Activated T-cell treated with anti-CD3 and anti-CD28 coated beads, Interleukin-2, amount 50 U/mL, for 4 hours (primary cell): ENCODE measurements at regions not wholly inside any gene's neighbourhood (a gene's known extent, or its start where the extent isn't known, plus 50 kb on each side); places are given as distances from the start of the nearest gene placed in this dataset.

Experiments
- ATAC-seq, 2 donors: fragments of 200-7000 bp; cut with Tn5 transposase; one replicate each; pipeline ENCODE4 v1.10.0; 2021
- DNase-seq: peaks from one replicate; pipeline ENCODE4 v3.0.0-alpha.2; 2020
- H3K27me3 Mint-ChIP-seq: one replicate; pipeline ENCODE4 v1.8.0; 2021; ENCODE audit warnings: low read depth, mixed read lengths
- H3K36me3 Mint-ChIP-seq: one replicate; pipeline ENCODE4 v1.8.0; 2022; ENCODE audit warnings: mixed read lengths; ENCODE audit not compliant: insufficient read depth
- H3K4me1 Mint-ChIP-seq: one replicate; pipeline ENCODE4 v1.8.0; 2021; ENCODE audit warnings: low read depth, mixed read lengths
- H3K4me3 Mint-ChIP-seq: one replicate; pipeline ENCODE4 v1.8.0; 2021; ENCODE audit warnings: mild to moderate bottlenecking, moderate library complexity, mixed read lengths
- H3K9me3 Mint-ChIP-seq: one replicate; pipeline ENCODE4 v1.8.0; 2021; ENCODE audit warnings: mixed read lengths

GRCh38 chr12:111074559-111074958, 154.2 kb upstream of the MYL2 start:
- Mint-ChIP-seq H3K4me3 (no peak overlapping the region), H3K27me3 (peaks cover 4% of the 10 kb centered on the region)
- ATAC-seq = no peak

GRCh38 chr12:111073370-111073769, 153.0 kb upstream of the MYL2 start:
- Mint-ChIP-seq H3K27me3 (peaks cover 8% of the 10 kb centered on the region), H3K4me3 (no peak overlapping the region), H3K9me3 (no peaks in the 10 kb centered on the region), H3K36me3 (no peaks in the 10 kb centered on the region), H3K4me1 (peaks cover 15% of the 10 kb centered on the region)
- ATAC-seq (no peak), DNase-seq (no peak)

More at GRCh38 chr12:111074559-111074958, 154.2 kb upstream of the MYL2 start:
- H3K9me3 Mint-ChIP-seq = no peaks in the 10 kb centered on the region
- H3K36me3 Mint-ChIP-seq = no peaks in the 10 kb centered on the region
- peaks cover 15% of the 10 kb centered on the region for H3K4me1 Mint-ChIP-seq
- no peak for DNase-seq

GRCh38 chr12:111072299-111072698, 151.9 kb upstream of the MYL2 start:
- Mint-ChIP-seq H3K4me1 (peaks cover 24% of the 10 kb centered on the region), H3K9me3 (no peaks in the 10 kb centered on the region), H3K36me3 (no peaks in the 10 kb centered on the region), H3K27me3 (peaks cover 8% of the 10 kb centered on the region), H3K4me3 (no peak overlapping the region)
- DNase-seq = no peak
- no peak for ATAC-seq

- Mint-ChIP-seq H3K36me3 (no peaks in the 10 kb centered on the region), H3K27me3 (peaks cover 3% of the 10 kb centered on the region), H3K9me3 (no peaks in the 10 kb centered on the region), H3K4me3 (no peak overlapping the region), H3K4me1 (peaks cover 21% of the 10 kb centered on the region)
- ATAC-seq (no peak), DNase-seq (no peak)
Observed at GRCh38 chr12:111069886-111070285, 149.5 kb upstream of the MYL2 start.

DNA sequence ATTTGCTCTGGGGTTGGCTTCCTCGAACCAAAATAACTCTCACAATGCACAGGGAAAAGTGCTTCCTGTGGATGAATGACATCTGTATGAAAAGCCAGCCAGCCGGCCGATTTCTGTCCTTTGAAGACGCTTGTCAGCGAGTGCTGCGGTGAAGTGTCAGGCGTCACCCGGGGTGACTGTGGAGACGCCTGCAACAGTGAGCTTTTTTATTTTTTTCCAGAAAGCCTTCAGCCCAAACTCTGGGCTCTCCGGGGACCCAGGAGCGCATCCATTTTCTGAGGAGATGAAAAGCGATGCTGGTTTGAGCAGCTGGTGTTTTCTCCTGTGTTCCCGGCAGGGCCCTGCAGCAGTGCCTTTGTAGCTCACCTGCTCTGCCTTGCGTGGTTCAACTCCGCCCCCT, 147.9 kb upstream of the MYL2 start:
- ATAC-seq = peak; percentile 43 to 60
- H3K36me3 Mint-ChIP-seq = no peaks in the 10 kb centered on the region
- peaks cover 3% of the 10 kb centered on the region for H3K27me3 Mint-ChIP-seq
- peaks cover 11% of the 10 kb centered on the region for H3K4me1 Mint-ChIP-seq
- no peak for DNase-seq
- no peaks in the 10 kb centered on the region for H3K9me3 Mint-ChIP-seq
- peak overlapping the region; percentile 17 for H3K4me3 Mint-ChIP-seq

- peak overlapping the region; percentile 17 for H3K4me3 Mint-ChIP-seq
- H3K9me3 Mint-ChIP-seq = no peaks in the 10 kb centered on the region
- DNase-seq (no peak), ATAC-seq (no peak)
- peaks cover 3% of the 10 kb centered on the region for H3K27me3 Mint-ChIP-seq
- no peaks in the 10 kb centered on the region for H3K36me3 Mint-ChIP-seq
- peaks cover 11% of the 10 kb centered on the region for H3K4me1 Mint-ChIP-seq
Observed at GRCh38 chr12:111067498-111067897, 147.1 kb upstream of the MYL2 start.

GRCh38 chr12:111066744-111067437, 146.5 kb upstream of the MYL2 start:
- Mint-ChIP-seq H3K4me3 (no peak overlapping the region), H3K27me3 (peaks cover 3% of the 10 kb centered on the region), H3K9me3 (no peaks in the 10 kb centered on the region), H3K4me1 (peaks cover 11% of the 10 kb centered on the region), H3K36me3 (no peaks in the 10 kb centered on the region)
- ATAC-seq (peak in 1 of 2 donors; percentile 28), DNase-seq (no peak)

GRCh38 chr12:111064982-111065381, 144.6 kb upstream of the MYL2 start:
- no peaks in the 10 kb centered on the region for H3K9me3 Mint-ChIP-seq
- H3K4me3 Mint-ChIP-seq = no peak overlapping the region
- ATAC-seq (no peak), DNase-seq (no peak)
- peaks cover 3% of the 10 kb centered on the region for H3K27me3 Mint-ChIP-seq
- H3K4me1 Mint-ChIP-seq = peaks cover 13% of the 10 kb centered on the region
- no peaks in the 10 kb centered on the region for H3K36me3 Mint-ChIP-seq

DNA sequence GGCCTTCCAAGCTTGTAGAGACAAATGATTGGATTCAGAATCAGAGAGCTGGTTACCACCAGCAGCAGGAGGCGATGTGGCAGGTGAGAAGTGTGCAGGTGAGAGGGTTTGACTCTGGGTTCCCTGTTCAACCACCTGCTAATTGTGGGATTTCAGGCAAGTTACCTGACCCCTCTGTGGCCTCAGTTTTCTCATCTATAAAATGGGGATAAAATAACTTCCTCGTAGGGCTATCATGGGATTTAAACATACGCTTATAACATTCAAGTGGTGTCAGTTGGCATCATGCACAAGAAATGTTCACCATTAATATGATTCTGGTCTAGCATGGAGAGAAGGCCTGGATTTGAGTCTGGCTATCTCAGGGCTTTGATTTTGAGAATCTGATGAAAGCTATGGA, 143.8 kb upstream of the MYL2 start:
- H3K9me3 Mint-ChIP-seq = no peaks in the 10 kb centered on the region
- H3K4me3 Mint-ChIP-seq = no peak overlapping the region
- peaks cover 2% of the 10 kb centered on the region for H3K27me3 Mint-ChIP-seq
- DNase-seq (no peak), ATAC-seq (no peak)
- H3K4me1 Mint-ChIP-seq = peaks cover 13% of the 10 kb centered on the region
- no peaks in the 10 kb centered on the region for H3K36me3 Mint-ChIP-seq

- no peaks in the 10 kb centered on the region for H3K36me3 Mint-ChIP-seq
- H3K9me3 Mint-ChIP-seq = no peaks in the 10 kb centered on the region
- no peak overlapping the region for H3K4me3 Mint-ChIP-seq
- H3K27me3 Mint-ChIP-seq = no peaks in the 10 kb centered on the region
- no peak for DNase-seq
- H3K4me1 Mint-ChIP-seq = peaks cover 15% of the 10 kb centered on the region
- no peak for ATAC-seq
Observed at GRCh38 chr12:111063295-111064026, 143.1 kb upstream of the MYL2 start.

DNA sequence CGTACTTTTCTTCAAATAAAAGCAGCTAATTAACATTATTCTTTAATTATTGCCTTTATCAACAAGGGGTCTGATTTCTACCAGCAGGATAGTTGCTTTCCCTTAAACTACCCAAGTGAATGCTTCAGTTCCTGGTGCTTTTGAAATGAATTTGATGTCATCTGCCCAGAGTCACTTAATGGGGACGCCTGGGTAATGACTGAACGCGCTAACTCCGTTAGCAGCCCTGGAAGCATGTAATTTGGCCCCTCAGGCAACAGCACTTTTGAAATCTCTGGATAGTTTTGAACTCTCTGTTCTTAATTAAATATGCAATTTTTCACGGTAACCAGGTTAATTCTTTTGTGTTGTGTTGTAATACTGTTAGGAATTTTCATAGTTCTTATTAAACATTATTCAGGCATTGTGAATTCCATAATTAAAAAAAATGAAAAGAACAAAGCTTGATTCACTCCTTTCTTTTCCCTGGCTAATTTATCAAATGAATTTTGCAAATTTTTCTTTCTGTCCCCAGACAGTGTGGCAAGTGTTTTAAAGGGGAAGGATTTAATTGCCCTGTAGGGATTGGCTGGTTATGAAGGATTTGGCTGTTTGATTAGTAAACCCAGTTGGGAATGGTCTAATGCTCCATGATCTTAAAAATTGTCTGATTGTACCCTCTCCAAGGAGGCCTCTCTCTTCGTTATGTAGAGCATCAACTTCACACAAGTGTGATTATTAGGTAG, 137.5 kb upstream of the MYL2 start:
- Mint-ChIP-seq H3K36me3 (no peaks in the 10 kb centered on the region), H3K27me3 (no peaks in the 10 kb centered on the region), H3K9me3 (peaks cover 15% of the 10 kb centered on the region), H3K4me3 (no peak overlapping the region), H3K4me1 (peaks cover 32% of the 10 kb centered on the region)
- DNase-seq = no peak
- ATAC-seq = no peak

- H3K4me3 Mint-ChIP-seq = peak overlapping the region; percentile 55
Observed at GRCh38 chr12:111056618-111057521, 136.5 kb upstream of the MYL2 start.

GRCh38 chr12:111055181-111055880, 135.0 kb upstream of the MYL2 start:
- Mint-ChIP-seq H3K27me3 (no peaks in the 10 kb centered on the region), H3K4me3 (no peak overlapping the region), H3K36me3 (no peaks in the 10 kb centered on the region), H3K9me3 (peaks cover 15% of the 10 kb centered on the region), H3K4me1 (peaks cover 30% of the 10 kb centered on the region)
- ATAC-seq (no peak), DNase-seq (no peak)

More at GRCh38 chr12:111056618-111057521, 136.5 kb upstream of the MYL2 start:
- ATAC-seq = peak; percentile 92 to 93
- Mint-ChIP-seq H3K4me1 (peaks cover 32% of the 10 kb centered on the region), H3K27me3 (no peaks in the 10 kb centered on the region), H3K36me3 (no peaks in the 10 kb centered on the region), H3K9me3 (peaks cover 15% of the 10 kb centered on the region)
- DNase-seq = peak; percentile 33
